DND-41 (cell line): ENCODE measurements at regions not wholly inside any gene's neighbourhood (a gene's known extent, or its start where the extent isn't known, plus 50 kb on each side); places are given as distances from the start of the nearest gene placed in this dataset.

Experiments used
- ATAC-seq: fragments of 200-7000 bp; cut with Tn5 transposase; 3 replicates; pipeline ENCODE4 v1.9.1; 2021; ENCODE audit warnings: low read depth; ENCODE audit not compliant: insufficient read depth
- DNase-seq: peaks from one replicate; pipeline ENCODE4 v3.0.0-alpha.2; 2020
- H2AFZ ChIP-seq: 2 replicates; pipeline ENCODE4 v1.6.0; 2012; ENCODE audit warnings: low read depth, low read length
- H3K27ac ChIP-seq: 2 replicates; pipeline ENCODE4 v1.5.1; 2012; ENCODE audit warnings: low read length, inconsistent platforms
- H3K27me3 ChIP-seq: fragments of 200-600 bp; sonication (generic); 2 replicates; pipeline ENCODE4 v1.6.0; 2012; ENCODE audit warnings: low read length, mild to moderate bottlenecking, inconsistent platforms; ENCODE audit not compliant: insufficient read depth, poor library complexity
- H3K36me3 ChIP-seq: 2 replicates; pipeline ENCODE4 v1.5.1; 2012; ENCODE audit warnings: low read length, inconsistent platforms; ENCODE audit not compliant: insufficient read depth
- H3K4me1 ChIP-seq: 2 replicates; pipeline ENCODE4 v1.5.1; 2012; ENCODE audit warnings: mild to moderate bottlenecking, low read length; ENCODE audit not compliant: insufficient read depth
- H3K4me2 ChIP-seq: 2 replicates; pipeline ENCODE4 v1.6.0; 2012; ENCODE audit warnings: mild to moderate bottlenecking, moderate library complexity, low read length, inconsistent platforms; ENCODE audit not compliant: insufficient read depth
- H3K4me3 ChIP-seq, 2 experiments: fragments of 200-600 bp in 1 of 2; shearing (Covaris generic) in 1 of 2; 2 replicates each; pipeline ENCODE4 v1.5.1; 2012 to 2016; ENCODE audit warnings: inconsistent platforms in 2 of 2, low read length in 2 of 2, mild to moderate bottlenecking in 2 of 2, low read depth in 1 of 2, moderate library complexity in 1 of 2
- H3K79me2 ChIP-seq: 2 replicates; pipeline ENCODE4 v1.6.0; 2012; ENCODE audit warnings: low read length, inconsistent platforms; ENCODE audit not compliant: insufficient read depth
- H3K9ac ChIP-seq: 2 replicates; pipeline ENCODE4 v1.6.0; 2012; ENCODE audit warnings: low read depth, mild to moderate bottlenecking, inconsistent platforms, low read length, moderate library complexity
- H3K9me3 ChIP-seq: 2 replicates; pipeline ENCODE4 v1.5.1; 2012; ENCODE audit warnings: low read length, moderate library complexity, mild to moderate bottlenecking, inconsistent platforms; ENCODE audit not compliant: insufficient read depth, severe bottlenecking
- H4K20me1 ChIP-seq: 2 replicates; pipeline ENCODE4 v1.6.0; 2012; ENCODE audit warnings: low read length; ENCODE audit not compliant: insufficient read depth
- CTCF ChIP-seq: IDR thresholded peaks from 2 replicates; pipeline ENCODE4 v1.5.1; 2012; ENCODE audit warnings: borderline replicate concordance, low read length, moderate library complexity, mild to moderate bottlenecking; ENCODE audit not compliant: poor library complexity, severe bottlenecking; ENCODE audit errors: extremely low read depth
- EZH2 ChIP-seq: IDR thresholded peaks from 3 replicates; pipeline ENCODE4 v1.6.1; 2012; ENCODE audit warnings: borderline replicate concordance, low read depth, mild to moderate bottlenecking, moderate library complexity, low read length, inconsistent platforms; ENCODE audit not compliant: severe bottlenecking

- TF ChIP-seq CTCF (no peak), EZH2 (no peak)
- no peak for DNase-seq
- H3K9me3 ChIP-seq, result no peaks in the 10 kb centered on the region
Observed at GRCh38 chr17:55883149-55883548, 132.3 kb downstream of the PCTP start.

DNA sequence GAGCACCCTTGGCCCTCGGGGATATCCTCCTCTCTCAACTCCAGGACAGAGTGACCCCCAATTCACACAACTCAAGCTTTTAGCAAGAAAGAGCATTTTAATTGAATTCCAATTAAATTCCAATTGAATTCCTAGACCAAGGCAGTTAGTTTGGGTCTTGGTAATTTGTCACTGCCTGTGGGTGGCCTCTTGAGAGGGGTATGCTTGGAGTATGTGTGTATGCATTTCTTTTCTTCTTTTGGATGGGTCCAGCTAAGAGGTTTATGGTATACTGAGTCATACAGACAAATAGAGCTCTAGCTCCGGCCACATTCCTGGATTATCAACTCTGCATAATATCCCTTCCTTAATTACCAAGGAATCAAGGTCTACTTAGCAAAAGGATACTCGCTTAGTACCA lies 136.7 kb downstream of the PCTP start:
- Histone ChIP-seq H3K79me2 (no peaks in the 10 kb centered on the region), H3K27me3 (no peaks in the 10 kb centered on the region), H3K36me3 (no peaks in the 10 kb centered on the region), H4K20me1 (no peaks in the 10 kb centered on the region), H3K27ac (no peak overlapping the region), H3K4me1 (no peaks in the 10 kb centered on the region), H3K9me3 (no peaks in the 10 kb centered on the region), H3K9ac (no peak overlapping the region), H3K4me2 (no peak overlapping the region), H2AFZ (no peak overlapping the region), H3K4me3 (no peak overlapping the region)
- DNase-seq (no peak), ATAC-seq (no peak)
- TF ChIP-seq CTCF, result no peak
- TF ChIP-seq EZH2, result no peak

More at GRCh38 chr17:55883149-55883548, 132.3 kb downstream of the PCTP start:
- H2AFZ ChIP-seq, result no peak overlapping the region
- no peaks in the 10 kb centered on the region for H3K36me3 ChIP-seq
- H3K27me3 ChIP-seq, result no peaks in the 10 kb centered on the region
- no peak overlapping the region for H3K4me2 ChIP-seq
- no peak overlapping the region for H3K27ac ChIP-seq
- H3K4me3 ChIP-seq, result no peak overlapping the region
- H3K4me1 ChIP-seq, result no peaks in the 10 kb centered on the region
- H3K9ac ChIP-seq, result no peak overlapping the region
- no peaks in the 10 kb centered on the region for H4K20me1 ChIP-seq
- H3K79me2 ChIP-seq, result no peaks in the 10 kb centered on the region
- ATAC-seq, result no peak

GRCh38 chr17:55889271-55889670 lies 138.4 kb downstream of the PCTP start:
- ATAC-seq (no peak), DNase-seq (peak; percentile 13)
- H3K79me2 ChIP-seq, result no peaks in the 10 kb centered on the region
- H2AFZ ChIP-seq, result no peak overlapping the region
- H3K4me2 ChIP-seq, result no peak overlapping the region
- no peaks in the 10 kb centered on the region for H3K36me3 ChIP-seq
- H3K4me1 ChIP-seq, result no peaks in the 10 kb centered on the region
- TF ChIP-seq CTCF (no peak), EZH2 (no peak)
- H3K9me3 ChIP-seq, result no peaks in the 10 kb centered on the region
- no peak overlapping the region for H3K9ac ChIP-seq
- no peak overlapping the region for H3K4me3 ChIP-seq
- no peaks in the 10 kb centered on the region for H4K20me1 ChIP-seq
- H3K27me3 ChIP-seq, result no peaks in the 10 kb centered on the region
- no peak overlapping the region for H3K27ac ChIP-seq
